Panc1 (cell line): ENCODE measurements at regions not wholly inside any gene's neighbourhood (a gene's known extent, or its start where the extent isn't known, plus 50 kb on each side); places are given as distances from the start of the nearest gene placed in this dataset.

Experiments
- POLR2AphosphoS5 ChIP-seq: IDR thresholded peaks from 2 replicates; pipeline ENCODE4 v1.6.1; 2012; ENCODE audit warnings: mild to moderate bottlenecking, low read depth, low read length, moderate library complexity
- SIN3A ChIP-seq: IDR thresholded peaks from 2 replicates; pipeline ENCODE4 v1.6.1; 2012; ENCODE audit warnings: low read depth, mild to moderate bottlenecking, low read length, moderate library complexity, borderline replicate concordance; ENCODE audit not compliant: insufficient read depth
- TCF7L2 ChIP-seq: IDR thresholded peaks from 2 replicates; pipeline ENCODE4 v1.6.1; 2011; ENCODE audit warnings: mild to moderate bottlenecking, low read depth, low read length, inconsistent platforms
- TF ChIP-seq, protein P1 (sequence below): fragments of 450-650 bp; IDR thresholded peaks from 2 replicates; pipeline ENCODE4 v1.5.1; 2017; ENCODE audit warnings: mild to moderate bottlenecking
- TF ChIP-seq, protein P2 (sequence below), 2 experiments: IDR thresholded peaks; 2 replicates each; pipeline ENCODE4 v1.6.1; 2011 to 2012; ENCODE audit warnings: low read depth in 2 of 2, control low read depth in 1 of 2, low read length in 1 of 2, mild to moderate bottlenecking in 1 of 2, moderate library complexity in 1 of 2; ENCODE audit not compliant: insufficient read depth in 1 of 2

DNA sequence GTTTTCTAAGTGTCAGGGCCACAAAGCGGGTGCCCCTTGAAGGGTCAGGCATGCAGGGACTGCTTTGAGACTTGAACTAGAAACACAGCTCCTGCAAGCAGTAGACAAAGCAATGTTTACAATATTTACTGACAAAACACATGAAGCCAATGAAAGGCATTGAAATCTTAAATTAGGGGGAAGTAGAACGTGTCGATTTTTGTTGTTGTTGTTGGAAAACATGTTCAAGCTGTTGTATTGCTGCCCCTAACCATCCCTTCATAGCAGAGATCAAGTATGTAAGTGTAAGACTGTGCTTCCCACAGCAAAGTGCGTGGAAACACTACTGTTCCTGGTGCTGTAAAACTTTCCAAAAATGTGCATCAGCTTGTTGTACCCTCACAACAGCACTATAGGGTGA lies 131.6 kb upstream of the MGMT start:
- TF ChIP-seq, protein P1, sequence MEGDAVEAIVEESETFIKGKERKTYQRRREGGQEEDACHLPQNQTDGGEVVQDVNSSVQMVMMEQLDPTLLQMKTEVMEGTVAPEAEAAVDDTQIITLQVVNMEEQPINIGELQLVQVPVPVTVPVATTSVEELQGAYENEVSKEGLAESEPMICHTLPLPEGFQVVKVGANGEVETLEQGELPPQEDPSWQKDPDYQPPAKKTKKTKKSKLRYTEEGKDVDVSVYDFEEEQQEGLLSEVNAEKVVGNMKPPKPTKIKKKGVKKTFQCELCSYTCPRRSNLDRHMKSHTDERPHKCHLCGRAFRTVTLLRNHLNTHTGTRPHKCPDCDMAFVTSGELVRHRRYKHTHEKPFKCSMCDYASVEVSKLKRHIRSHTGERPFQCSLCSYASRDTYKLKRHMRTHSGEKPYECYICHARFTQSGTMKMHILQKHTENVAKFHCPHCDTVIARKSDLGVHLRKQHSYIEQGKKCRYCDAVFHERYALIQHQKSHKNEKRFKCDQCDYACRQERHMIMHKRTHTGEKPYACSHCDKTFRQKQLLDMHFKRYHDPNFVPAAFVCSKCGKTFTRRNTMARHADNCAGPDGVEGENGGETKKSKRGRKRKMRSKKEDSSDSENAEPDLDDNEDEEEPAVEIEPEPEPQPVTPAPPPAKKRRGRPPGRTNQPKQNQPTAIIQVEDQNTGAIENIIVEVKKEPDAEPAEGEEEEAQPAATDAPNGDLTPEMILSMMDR: no peak
- no peak for TF ChIP-seq POLR2AphosphoS5
- no peak for TF ChIP-seq SIN3A
- TF ChIP-seq TCF7L2: no peak
- TF ChIP-seq, protein P2, sequence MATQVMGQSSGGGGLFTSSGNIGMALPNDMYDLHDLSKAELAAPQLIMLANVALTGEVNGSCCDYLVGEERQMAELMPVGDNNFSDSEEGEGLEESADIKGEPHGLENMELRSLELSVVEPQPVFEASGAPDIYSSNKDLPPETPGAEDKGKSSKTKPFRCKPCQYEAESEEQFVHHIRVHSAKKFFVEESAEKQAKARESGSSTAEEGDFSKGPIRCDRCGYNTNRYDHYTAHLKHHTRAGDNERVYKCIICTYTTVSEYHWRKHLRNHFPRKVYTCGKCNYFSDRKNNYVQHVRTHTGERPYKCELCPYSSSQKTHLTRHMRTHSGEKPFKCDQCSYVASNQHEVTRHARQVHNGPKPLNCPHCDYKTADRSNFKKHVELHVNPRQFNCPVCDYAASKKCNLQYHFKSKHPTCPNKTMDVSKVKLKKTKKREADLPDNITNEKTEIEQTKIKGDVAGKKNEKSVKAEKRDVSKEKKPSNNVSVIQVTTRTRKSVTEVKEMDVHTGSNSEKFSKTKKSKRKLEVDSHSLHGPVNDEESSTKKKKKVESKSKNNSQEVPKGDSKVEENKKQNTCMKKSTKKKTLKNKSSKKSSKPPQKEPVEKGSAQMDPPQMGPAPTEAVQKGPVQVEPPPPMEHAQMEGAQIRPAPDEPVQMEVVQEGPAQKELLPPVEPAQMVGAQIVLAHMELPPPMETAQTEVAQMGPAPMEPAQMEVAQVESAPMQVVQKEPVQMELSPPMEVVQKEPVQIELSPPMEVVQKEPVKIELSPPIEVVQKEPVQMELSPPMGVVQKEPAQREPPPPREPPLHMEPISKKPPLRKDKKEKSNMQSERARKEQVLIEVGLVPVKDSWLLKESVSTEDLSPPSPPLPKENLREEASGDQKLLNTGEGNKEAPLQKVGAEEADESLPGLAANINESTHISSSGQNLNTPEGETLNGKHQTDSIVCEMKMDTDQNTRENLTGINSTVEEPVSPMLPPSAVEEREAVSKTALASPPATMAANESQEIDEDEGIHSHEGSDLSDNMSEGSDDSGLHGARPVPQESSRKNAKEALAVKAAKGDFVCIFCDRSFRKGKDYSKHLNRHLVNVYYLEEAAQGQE (IDR thresholded peaks at IDR 0.05; ENCODE audit: insufficient read depth in 1 of 2, low read depth in 2 of 2, low read length in 1 of 2): no peak
